KMS-11 (cell line): ENCODE measurements at regions not wholly inside any gene's neighbourhood (a gene's known extent, or its start where the extent isn't known, plus 50 kb on each side); places are given as distances from the start of the nearest gene placed in this dataset.

ENCODE experiments used
- H2AFZ ChIP-seq: fragments of 200-600 bp; sonication (generic); 2 replicates; pipeline ENCODE4 v1.6.1; 2016; ENCODE audit warnings: antibody characterized with exemption, mixed run types, low read depth
- H3K27ac ChIP-seq: fragments of 200-600 bp; sonication (generic); 2 replicates; pipeline ENCODE4 v1.6.1; 2016; ENCODE audit warnings: mild to moderate bottlenecking, mixed run types
- H3K27me3 ChIP-seq: fragments of 200-600 bp; sonication (generic); 2 replicates; pipeline ENCODE4 v1.6.1; 2017; ENCODE audit warnings: mild to moderate bottlenecking, low read depth, mixed run types, moderate library complexity; ENCODE audit not compliant: insufficient read depth
- H3K36me3 ChIP-seq: fragments of 200-600 bp; sonication (generic); 2 replicates; pipeline ENCODE4 v1.6.1; 2017; ENCODE audit warnings: mild to moderate bottlenecking, mixed run types; ENCODE audit not compliant: insufficient read depth
- H3K4me1 ChIP-seq: fragments of 200-600 bp; sonication (generic); 2 replicates; pipeline ENCODE4 v1.6.1; 2016; ENCODE audit warnings: mild to moderate bottlenecking, low read depth, mixed run types; ENCODE audit not compliant: poor library complexity, severe bottlenecking
- H3K4me2 ChIP-seq: fragments of 200-600 bp; sonication (generic); 2 replicates; pipeline ENCODE4 v1.7.0; 2016; ENCODE audit warnings: mild to moderate bottlenecking, mixed run types
- H3K4me3 ChIP-seq: fragments of 200-600 bp; sonication (generic); IDR thresholded peaks from 2 replicates; pipeline ENCODE4 v1.6.1; 2017; ENCODE audit warnings: low read depth, low read length, mixed read lengths; ENCODE audit not compliant: insufficient read depth
- H3K79me2 ChIP-seq: fragments of 200-600 bp; sonication (generic); 2 replicates; pipeline ENCODE4 v1.6.1; 2016; ENCODE audit warnings: low read depth, mixed run types; ENCODE audit not compliant: insufficient read depth
- H3K9ac ChIP-seq: fragments of 200-600 bp; sonication (generic); 2 replicates; pipeline ENCODE4 v1.6.1; 2016; ENCODE audit warnings: mild to moderate bottlenecking, mixed run types
- H4K20me1 ChIP-seq: fragments of 200-600 bp; sonication (generic); 2 replicates; pipeline ENCODE4 v1.6.1; 2016; ENCODE audit warnings: mild to moderate bottlenecking, mixed run types; ENCODE audit not compliant: insufficient read depth
- CTCF ChIP-seq: fragments of 200-600 bp; sonication (generic); conservative IDR thresholded peaks from 2 replicates; pipeline ENCODE4 v1.6.1; 2017; ENCODE audit warnings: low read depth, mild to moderate bottlenecking, antibody characterized with exemption, low read length, moderate library complexity, mixed read lengths

- Histone ChIP-seq H3K27ac (no peak overlapping the region), H3K9ac (no peak overlapping the region), H2AFZ (no peak overlapping the region), H3K27me3 (peaks cover 10% of the 10 kb centered on the region; the same call in 1 of the 2 replicates), H3K36me3 (no peaks in the 10 kb centered on the region), H3K4me2 (no peak overlapping the region), H4K20me1 (no peaks in the 10 kb centered on the region), H3K4me3 (no peak overlapping the region), H3K4me1 (peaks cover 35% of the 10 kb centered on the region), H3K79me2 (no peaks in the 10 kb centered on the region)
- TF ChIP-seq CTCF = no peak
Observed at GRCh38 chr6:156700440-156701057, 76.6 kb upstream of the ARID1B start.

- Histone ChIP-seq H3K4me3 (no peak overlapping the region), H3K9ac (no peak overlapping the region)
- TF ChIP-seq CTCF = no peak
Observed at GRCh38 chr6:156699935-156700334, 77.2 kb upstream of the ARID1B start.

GRCh38 chr6:156699017-156699421 lies 78.2 kb upstream of the ARID1B start:
- Histone ChIP-seq H3K4me3 (no peak overlapping the region), H3K4me2 (peak overlapping the region; percentile 53)
- TF ChIP-seq CTCF = no peak

More at GRCh38 chr6:156699935-156700334, 77.2 kb upstream of the ARID1B start:
- Histone ChIP-seq H3K27me3 (peaks cover 10% of the 10 kb centered on the region; the same call in 1 of the 2 replicates), H3K4me2 (no peak overlapping the region), H3K79me2 (no peaks in the 10 kb centered on the region), H2AFZ (no peak overlapping the region), H3K36me3 (no peaks in the 10 kb centered on the region), H3K27ac (no peak overlapping the region), H3K4me1 (peaks cover 35% of the 10 kb centered on the region), H4K20me1 (no peaks in the 10 kb centered on the region)

GRCh38 chr6:156698239-156699016 lies 78.8 kb upstream of the ARID1B start:
- no peaks in the 10 kb centered on the region for H3K79me2 ChIP-seq
- peaks cover 35% of the 10 kb centered on the region for H3K4me1 ChIP-seq
- H3K27me3 ChIP-seq = peaks cover 10% of the 10 kb centered on the region; the same call in 1 of the 2 replicates
- peak overlapping the region; percentile 53 for H3K4me2 ChIP-seq
- no peaks in the 10 kb centered on the region for H4K20me1 ChIP-seq
- H2AFZ ChIP-seq = peak overlapping the region; percentile 9; the same call in 1 of the 2 replicates
- no peak overlapping the region for H3K4me3 ChIP-seq
- no peak for TF ChIP-seq CTCF
- H3K27ac ChIP-seq = peak overlapping the region; percentile 10; the same call in 1 of the 2 replicates
- H3K9ac ChIP-seq = no peak overlapping the region
- no peaks in the 10 kb centered on the region for H3K36me3 ChIP-seq

More at GRCh38 chr6:156699017-156699421, 78.2 kb upstream of the ARID1B start:
- Histone ChIP-seq H2AFZ (peak overlapping the region; percentile 9; the same call in 1 of the 2 replicates), H3K79me2 (no peaks in the 10 kb centered on the region), H3K27me3 (peaks cover 10% of the 10 kb centered on the region; the same call in 1 of the 2 replicates), H3K36me3 (no peaks in the 10 kb centered on the region), H4K20me1 (no peaks in the 10 kb centered on the region), H3K27ac (no peak overlapping the region), H3K4me1 (peaks cover 35% of the 10 kb centered on the region), H3K9ac (no peak overlapping the region)
